IMR-90 (cell line): ENCODE measurements at regions not wholly inside any gene's neighbourhood (a gene's known extent, or its start where the extent isn't known, plus 50 kb on each side); places are given as distances from the start of the nearest gene placed in this dataset.

ENCODE experiments used
- ATAC-seq: fragments of 200-7000 bp; cut with Tn5 transposase; 2 replicates; pipeline ENCODE4 v1.9.1; 2020; ENCODE audit warnings: low read depth, mild to moderate bottlenecking, moderate library complexity
- BruUV-seq: library from RNA; stranded (reverse); fragments of 400-500 nt; replicated peaks from 2 replicates; lab custom pipeline; 2021; lab: Mats Ljungman, UMichigan
- CTCF ChIA-PET: fragments of 300-600 bp; formaldehyde crosslinking; extraction: SDS; loops from one replicate; lab custom pipeline; 2021; ENCODE audit warnings: antibody characterized with exemption; lab: Yijun Ruan, JAX
- POLR2A ChIA-PET: fragments of 300-600 bp; sonication (Branson Sonifier 250); formaldehyde crosslinking; loops from one replicate; lab custom pipeline; 2022; ENCODE audit warnings: antibody characterized with exemption; ENCODE audit not compliant: unreplicated experiment; lab: Charles Lee
- DNase-seq: peaks from one replicate; pipeline ENCODE4 v3.0.0; 2013
- H2AFZ ChIP-seq: replicated peaks from 2 replicates; pipeline ENCODE3; 2013; ENCODE audit warnings: low read length, mild to moderate bottlenecking; ENCODE audit not compliant: poor library complexity
- H2AK5ac ChIP-seq: 2 replicates; pipeline ENCODE4 v1.6.1; 2013; ENCODE audit warnings: low read depth, low read length, inconsistent platforms
- H2AK9ac ChIP-seq: replicated peaks from 2 replicates; pipeline ENCODE3; 2013; ENCODE audit warnings: mild to moderate bottlenecking, low read depth, low read length, moderate library complexity; ENCODE audit not compliant: poor library complexity
- H2BK120ac ChIP-seq: 2 replicates; pipeline ENCODE4 v1.6.1; 2013; ENCODE audit warnings: low read depth, low read length, inconsistent platforms
- H2BK15ac ChIP-seq: 3 replicates; pipeline ENCODE4 v1.6.1; 2013; ENCODE audit warnings: low read depth, low read length, inconsistent platforms
- H2BK20ac ChIP-seq: 2 replicates; pipeline ENCODE4 v1.6.1; 2013; ENCODE audit warnings: low read depth, mild to moderate bottlenecking, inconsistent platforms, low read length, moderate library complexity
- H2BK5ac ChIP-seq: 2 replicates; pipeline ENCODE4 v1.6.1; 2013; ENCODE audit warnings: mild to moderate bottlenecking, low read depth, low read length, inconsistent platforms; ENCODE audit not compliant: poor library complexity, severe bottlenecking
- H3K14ac ChIP-seq: replicated peaks from 2 replicates; pipeline ENCODE4 v1.6.1; 2013; ENCODE audit warnings: low read depth, low read length, inconsistent platforms
- H3K18ac ChIP-seq: 2 replicates; pipeline ENCODE4 v1.6.1; 2013; ENCODE audit warnings: low read depth, low read length, control low read depth
- H3K23ac ChIP-seq: 2 replicates; pipeline ENCODE4 v1.6.1; 2013; ENCODE audit warnings: low read depth, low read length, inconsistent platforms
- H3K27ac ChIP-seq: 2 replicates; pipeline ENCODE4 v1.5.1; 2013; ENCODE audit warnings: mild to moderate bottlenecking, control low read depth, low read length; ENCODE audit not compliant: insufficient read depth
- H3K27me3 ChIP-seq: 2 replicates; pipeline ENCODE4 v1.6.1; 2013; ENCODE audit warnings: low read length; ENCODE audit not compliant: control insufficient read depth, insufficient read depth
- H3K36me3 ChIP-seq: 2 replicates; pipeline ENCODE4 v1.6.1; 2013; ENCODE audit warnings: low read length, mixed read lengths; ENCODE audit not compliant: control insufficient read depth, insufficient read depth
- H3K4ac ChIP-seq: 2 replicates; pipeline ENCODE4 v1.6.1; 2013; ENCODE audit warnings: low read depth, low read length, inconsistent platforms
- H3K4me1 ChIP-seq: 2 replicates; pipeline ENCODE4 v1.6.1; 2013; ENCODE audit warnings: low read length, mixed read lengths; ENCODE audit not compliant: control insufficient read depth, insufficient read depth
- H3K4me2 ChIP-seq: 2 replicates; pipeline ENCODE4 v1.6.1; 2013; ENCODE audit warnings: low read depth, mild to moderate bottlenecking, control low read depth, low read length, moderate library complexity
- H3K4me3 ChIP-seq: 2 replicates; pipeline ENCODE4 v1.5.1; 2013; ENCODE audit warnings: low read depth, mild to moderate bottlenecking, control low read depth, low read length, moderate library complexity; ENCODE audit not compliant: insufficient read depth
- H3K56ac ChIP-seq: 2 replicates; pipeline ENCODE4 v1.6.1; 2013; ENCODE audit warnings: low read length, inconsistent platforms; ENCODE audit not compliant: insufficient read depth; ENCODE audit errors: extremely low read depth
- H3K79me1 ChIP-seq, 2 experiments: 2 replicates each; pipeline ENCODE4 v1.6.1; 2013; ENCODE audit warnings: low read length in 2 of 2, inconsistent platforms in 1 of 2, low read depth in 1 of 2
- H3K9ac ChIP-seq: 2 replicates; pipeline ENCODE4 v1.6.1; 2013; ENCODE audit warnings: low read depth, low read length, control low read depth
- H3K9me1 ChIP-seq: 2 replicates; pipeline ENCODE4 v1.6.1; 2013; ENCODE audit warnings: low read length, inconsistent platforms; ENCODE audit not compliant: insufficient read depth
- H3K9me3 ChIP-seq: 2 replicates; pipeline ENCODE4 v1.6.1; 2013; ENCODE audit warnings: low read length; ENCODE audit not compliant: control insufficient read depth, insufficient read depth
- H4K20me1 ChIP-seq: 2 replicates; pipeline ENCODE4 v1.6.1; 2013; ENCODE audit warnings: low read length, inconsistent platforms; ENCODE audit not compliant: insufficient read depth
- H4K5ac ChIP-seq: 2 replicates; pipeline ENCODE4 v1.6.1; 2013; ENCODE audit warnings: mild to moderate bottlenecking, low read depth, low read length, control low read depth
- H4K8ac ChIP-seq, 2 experiments: 2 replicates each; pipeline ENCODE4 v1.6.1; 2013; ENCODE audit warnings: low read depth in 2 of 2, low read length in 2 of 2, control low read depth in 1 of 2, inconsistent platforms in 1 of 2
- H4K91ac ChIP-seq: 2 replicates; pipeline ENCODE4 v1.6.1; 2013; ENCODE audit warnings: low read depth, low read length, inconsistent platforms; ENCODE audit not compliant: insufficient read depth
- BHLHE40 ChIP-seq: fragments of 150-350 bp; IDR thresholded peaks from 2 replicates; pipeline ENCODE4 v1.6.1; 2016; ENCODE audit warnings: mild to moderate bottlenecking, low read depth, low read length
- CEBPB ChIP-seq: IDR thresholded peaks from 2 replicates; pipeline ENCODE4 v1.6.1; 2012; ENCODE audit warnings: low read depth, low read length, improper control_type of control experiment
- CHD1 ChIP-seq: IDR thresholded peaks from 2 replicates; pipeline ENCODE4 v1.6.1; 2012; ENCODE audit warnings: low read depth, low read length, improper control_type of control experiment
- CTCF ChIP-seq: conservative IDR thresholded peaks from 2 replicates; pipeline ENCODE4 v1.5.1; 2012; ENCODE audit warnings: mild to moderate bottlenecking, low read depth, low read length, improper control_type of control experiment
- FOS ChIP-seq: fragments of 150-350 bp; IDR thresholded peaks from 2 replicates; pipeline ENCODE4 v1.6.1; 2016; ENCODE audit warnings: low read depth, low read length
- MAFK ChIP-seq: IDR thresholded peaks from 2 replicates; pipeline ENCODE4 v1.6.1; 2012; ENCODE audit warnings: low read depth, low read length, improper control_type of control experiment
- MAZ ChIP-seq: IDR thresholded peaks from 2 replicates; pipeline ENCODE4 v1.6.1; 2012; ENCODE audit warnings: low read depth, mild to moderate bottlenecking, low read length, improper control_type of control experiment, moderate library complexity, borderline replicate concordance
- MXI1 ChIP-seq: IDR thresholded peaks from 2 replicates; pipeline ENCODE4 v1.6.1; 2012; ENCODE audit warnings: low read depth, mild to moderate bottlenecking, low read length, moderate library complexity, borderline replicate concordance
- NFE2L2 ChIP-seq: fragments of 150-350 bp; IDR thresholded peaks from 2 replicates; pipeline ENCODE4 v1.6.1; 2016; ENCODE audit warnings: low read depth, mild to moderate bottlenecking, low read length
- POLR2A ChIP-seq: IDR thresholded peaks from 2 replicates; pipeline ENCODE4 v1.6.1; 2012; ENCODE audit warnings: mild to moderate bottlenecking, low read depth, low read length
- RAD21 ChIP-seq: IDR thresholded peaks from 2 replicates; pipeline ENCODE4 v1.6.1; 2012; ENCODE audit warnings: low read length, improper control_type of control experiment
- RCOR1 ChIP-seq: IDR thresholded peaks from 2 replicates; pipeline ENCODE4 v1.6.1; 2012; ENCODE audit warnings: mild to moderate bottlenecking, low read length, improper control_type of control experiment; ENCODE audit not compliant: insufficient replicate concordance
- RFX5 ChIP-seq: IDR thresholded peaks from 2 replicates; pipeline ENCODE4 v1.8.0; 2012; ENCODE audit warnings: low read depth, mild to moderate bottlenecking, low read length, moderate library complexity
- SMC3 ChIP-seq: fragments of 150-350 bp; IDR thresholded peaks from 2 replicates; pipeline ENCODE4 v1.6.1; 2016; ENCODE audit warnings: low read depth, mild to moderate bottlenecking, antibody characterized with exemption, low read length, moderate library complexity
- USF2 ChIP-seq: fragments of 150-350 bp; IDR thresholded peaks from 2 replicates; pipeline ENCODE4 v1.6.1; 2017; ENCODE audit warnings: mild to moderate bottlenecking, antibody characterized with exemption, low read length, low read depth
- WGBS, 2 experiments: methylation state at CpG; one replicate each; pipeline versions ENCODE4 v1.1.5 to v1.1.7; 2013; ENCODE audit warnings: missing lambda C conversion rate in 2 of 2; ENCODE audit not compliant: insufficient read length in 1 of 2; ENCODE audit errors: extremely low coverage in 2 of 2; 5-methylcytosine and 5-hydroxymethylcytosine counted together
- dilution Hi-C: fragments of 300-500 bp; cut with HindIII; formaldehyde crosslinking; loops from one replicate; pipeline ENCODE4 v1.14.3; 2018; ENCODE audit warnings: low sequenced_read_pairs; ENCODE audit not compliant: unreplicated experiment
- in situ Hi-C: fragments of 300-500 bp; cut with MboI; formaldehyde crosslinking; loops from 3 replicates; pipeline ENCODE4 v1.14.3; 2019; ENCODE audit warnings: low sequenced_read_pairs, inconsistent platforms, mixed read lengths
- intact Hi-C: fragments of 100-400 bp; cut with micrococcal nuclease; formaldehyde crosslinking; loops from 2 replicates; pipeline ENCODE4 v1.10.0; 2022
- TF ChIP-seq, protein P1 (sequence below): fragments of 150-350 bp; IDR thresholded peaks from 2 replicates; pipeline ENCODE4 v1.6.1; 2016; ENCODE audit warnings: low read depth, mild to moderate bottlenecking, low read length, moderate library complexity, borderline replicate concordance

GRCh38 chr4:125988464-125988863 lies 673.7 kb downstream of the FAT4 start:
- Histone ChIP-seq H3K56ac (no peak overlapping the region), H4K20me1 (no peaks in the 10 kb centered on the region), H4K5ac (no peak overlapping the region), H2BK20ac (no peak overlapping the region), H3K36me3 (no peaks in the 10 kb centered on the region), H3K9ac (no peak overlapping the region), H3K27ac (no peak overlapping the region), H3K9me1 (no peaks in the 10 kb centered on the region), H2AFZ (no peak overlapping the region), H3K4me2 (no peak overlapping the region), H3K14ac (no peak overlapping the region), H3K4me1 (no peaks in the 10 kb centered on the region), H4K8ac (no peak overlapping the region), H2BK5ac (no peak overlapping the region), H3K27me3 (no peaks in the 10 kb centered on the region), H3K18ac (no peak overlapping the region), H2BK120ac (no peak overlapping the region), H4K91ac (no peak overlapping the region), H2AK9ac (no peak overlapping the region), H2BK15ac (no peak overlapping the region), H3K79me1 (no peaks in the 10 kb centered on the region), H2AK5ac (no peak overlapping the region), H3K23ac (no peak overlapping the region), H3K4ac (no peak overlapping the region), H3K4me3 (no peak overlapping the region), H3K9me3 (no peaks in the 10 kb centered on the region)
- DNase-seq = no peak
- dilution Hi-C loops = no loop called here
- in situ Hi-C loops = no loop called here
- ChIA-PET POLR2A (no interaction called here), CTCF (no interaction called here)
- no peak for ATAC-seq
- no TSS peak for BruUV-seq
- no peak for TF ChIP-seq FOS
- no peak for TF ChIP-seq CTCF
- no peak for TF ChIP-seq BHLHE40
- no peak for TF ChIP-seq MAZ
- no peak for TF ChIP-seq USF2
- no peak for TF ChIP-seq RFX5
- TF ChIP-seq CEBPB = no peak
- TF ChIP-seq MXI1 = no peak
- no peak for TF ChIP-seq POLR2A
- no peak for TF ChIP-seq RAD21
- no peak for TF ChIP-seq CHD1
- TF ChIP-seq, protein P1, sequence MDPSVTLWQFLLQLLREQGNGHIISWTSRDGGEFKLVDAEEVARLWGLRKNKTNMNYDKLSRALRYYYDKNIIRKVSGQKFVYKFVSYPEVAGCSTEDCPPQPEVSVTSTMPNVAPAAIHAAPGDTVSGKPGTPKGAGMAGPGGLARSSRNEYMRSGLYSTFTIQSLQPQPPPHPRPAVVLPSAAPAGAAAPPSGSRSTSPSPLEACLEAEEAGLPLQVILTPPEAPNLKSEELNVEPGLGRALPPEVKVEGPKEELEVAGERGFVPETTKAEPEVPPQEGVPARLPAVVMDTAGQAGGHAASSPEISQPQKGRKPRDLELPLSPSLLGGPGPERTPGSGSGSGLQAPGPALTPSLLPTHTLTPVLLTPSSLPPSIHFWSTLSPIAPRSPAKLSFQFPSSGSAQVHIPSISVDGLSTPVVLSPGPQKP = no peak
- TF ChIP-seq RCOR1 = no peak
- no peak for TF ChIP-seq MAFK
- no peak for TF ChIP-seq SMC3
- TF ChIP-seq NFE2L2 = no peak
- WGBS, 2 experiments = 80% methylated on average over 1 of the region's 1 CpG; no CpG with 5 or more reads in 1 of the 2 experiments
- intact Hi-C loops = no loop called here
